GM12878 (cell line): ENCODE measurements at regions not wholly inside any gene's neighbourhood (a gene's known extent, or its start where the extent isn't known, plus 50 kb on each side); places are given as distances from the start of the nearest gene placed in this dataset.

Source experiments
- ATAC-seq: fragments of 200-7000 bp; cut with Tn5 transposase; 3 replicates; pipeline ENCODE4 v1.9.1; 2020; ENCODE audit warnings: mild to moderate bottlenecking, moderate library complexity
- BruUV-seq: library from RNA; stranded (reverse); fragments of 400-500 nt; replicated peaks from 2 replicates; lab custom pipeline; 2021; lab: Mats Ljungman, UMichigan
- CTCF ChIA-PET: fragments of 300-600 bp; sonication (Branson Sonifier 250); formaldehyde crosslinking; extraction: SDS; loops from one replicate; lab custom pipeline; 2021; ENCODE audit warnings: inconsistent platforms; lab: Yijun Ruan, JAX
- POLR2A ChIA-PET: fragments of 350-600 bp; formaldehyde crosslinking; extraction: SDS; loops from one replicate; lab custom pipeline; 2021; ENCODE audit warnings: inconsistent platforms; lab: Charles Lee
- RAD21 ChIA-PET: fragments of 300-600 bp; sonication (Branson Sonifier 250); formaldehyde crosslinking; loops from one replicate; lab custom pipeline; 2023; ENCODE audit warnings: antibody characterized with exemption; ENCODE audit not compliant: unreplicated experiment; lab: Charles Lee
- SMC1A ChIA-PET: fragments of 300-600 bp; sonication (Branson Sonifier 250); formaldehyde crosslinking; loops from one replicate; lab custom pipeline; 2023; ENCODE audit not compliant: unreplicated experiment, uncharacterized antibody; lab: Charles Lee
- DNase-seq: peaks from one replicate; pipeline ENCODE4 v3.0.0-alpha.2; 2011; ENCODE audit warnings: low read depth, low spot score
- FAIRE-seq: peaks from 3 replicates; lab custom pipeline; 2011; peaks lifted over from hg19 to GRCh38; lab: Jason Lieb, UNC
- H2AFZ ChIP-seq: 2 replicates; pipeline ENCODE4 v1.6.0; 2011; ENCODE audit warnings: low read depth, low read length, control low read depth; ENCODE audit not compliant: control insufficient read depth
- H3K27ac ChIP-seq: 2 replicates; pipeline ENCODE4 v1.5.1; 2011; ENCODE audit warnings: control low read depth; ENCODE audit not compliant: control insufficient read depth, insufficient read depth
- H3K27me3 ChIP-seq, 2 experiments: replicated peaks in 1 of 2; 2 replicates each; pipeline versions ENCODE4 v1.6.0 to v1.6.1; 2011; ENCODE audit warnings: low read length in 1 of 2; ENCODE audit not compliant: control insufficient read depth in 2 of 2, insufficient read depth in 2 of 2
- H3K36me3 ChIP-seq, 2 experiments: 2 replicates each; pipeline ENCODE4 v1.5.1; 2011; ENCODE audit warnings: low read length in 1 of 2; ENCODE audit not compliant: control insufficient read depth in 2 of 2, insufficient read depth in 2 of 2
- H3K4me1 ChIP-seq: 2 replicates; pipeline ENCODE4 v1.6.1; 2011; ENCODE audit warnings: mild to moderate bottlenecking, low read length, moderate library complexity, mixed read lengths; ENCODE audit not compliant: control insufficient read depth, insufficient read depth
- H3K4me2 ChIP-seq: 2 replicates; pipeline ENCODE4 v1.6.0; 2011; ENCODE audit warnings: control low read depth; ENCODE audit not compliant: control insufficient read depth, insufficient read depth
- H3K4me3 ChIP-seq: fragments of 200-600 bp; sonication (generic); 2 replicates; pipeline ENCODE4 v1.5.1; 2016
- H3K79me2 ChIP-seq: 2 replicates; pipeline ENCODE4 v1.6.0; 2011; ENCODE audit warnings: low read length; ENCODE audit not compliant: control insufficient read depth, insufficient read depth
- H3K9ac ChIP-seq: 2 replicates; pipeline ENCODE4 v1.8.0; 2011; ENCODE audit warnings: low read length, control low read depth, mixed read lengths; ENCODE audit not compliant: control insufficient read depth, insufficient read depth
- H3K9me3 ChIP-seq: replicated peaks from 3 replicates; pipeline ENCODE4 v1.5.1; 2011; ENCODE audit warnings: mild to moderate bottlenecking, low read length; ENCODE audit not compliant: control insufficient read depth, insufficient read depth
- H4K20me1 ChIP-seq: 2 replicates; pipeline ENCODE4 v1.6.0; 2011; ENCODE audit not compliant: control insufficient read depth, insufficient read depth
- BACH1 ChIP-seq: fragments of 450-650 bp; IDR thresholded peaks from 2 replicates; pipeline ENCODE4 v1.6.1; 2017; ENCODE audit warnings: mild to moderate bottlenecking, borderline replicate concordance
- BHLHE40 ChIP-seq, 2 experiments: fragments of 450-650 bp in 1 of 2; IDR thresholded peaks; 2 replicates each; pipeline ENCODE4 v1.6.1; 2011 to 2017; ENCODE audit warnings: low read depth in 2 of 2, borderline replicate concordance in 1 of 2, improper control_type of control experiment in 1 of 2, low read length in 1 of 2, mild to moderate bottlenecking in 1 of 2
- EED ChIP-seq: sonication (generic); IDR thresholded peaks from 2 replicates; pipeline ENCODE4 v1.6.1; 2016; ENCODE audit warnings: antibody characterized with exemption, low read depth
- NFIC ChIP-seq: IDR thresholded peaks from 2 replicates; pipeline ENCODE4 v1.6.1; 2012; ENCODE audit warnings: low read depth, mild to moderate bottlenecking, inconsistent platforms, low read length, moderate library complexity
- NFXL1 ChIP-seq: fragments of 450-650 bp; IDR thresholded peaks from 2 replicates; pipeline ENCODE4 v1.6.1; 2017; ENCODE audit warnings: antibody characterized with exemption, mild to moderate bottlenecking, borderline replicate concordance
- NR2C1 ChIP-seq: fragments of 450-650 bp; IDR thresholded peaks from 2 replicates; pipeline ENCODE4 v1.6.1; 2017; ENCODE audit warnings: antibody characterized with exemption, mild to moderate bottlenecking, moderate library complexity
- SREBF1 ChIP-seq: IDR thresholded peaks from 2 replicates; pipeline ENCODE4 v1.6.1; 2012; ENCODE audit warnings: mild to moderate bottlenecking, low read length
- SUPT20H ChIP-seq: IDR thresholded peaks from 2 replicates; pipeline ENCODE4 v1.6.1; 2011; ENCODE audit warnings: low read depth, mild to moderate bottlenecking, low read length, moderate library complexity, borderline replicate concordance; ENCODE audit not compliant: control insufficient read depth
- ZNF207 ChIP-seq: fragments of 450-650 bp; IDR thresholded peaks from 2 replicates; pipeline ENCODE4 v1.6.1; 2014; ENCODE audit warnings: antibody characterized with exemption, mild to moderate bottlenecking, borderline replicate concordance
- ZNF217 ChIP-seq: fragments of 450-650 bp; IDR thresholded peaks from 2 replicates; pipeline ENCODE4 v1.6.1; 2017; ENCODE audit warnings: antibody characterized with exemption, mild to moderate bottlenecking
- WGBS: methylation state at CpG from one replicate; pipeline ENCODE4 v1.1.6; 2016; ENCODE audit warnings: low lambda C conversion rate; ENCODE audit not compliant: insufficient replicate concordance, insufficient coverage; ENCODE audit errors: missing lambda C conversion rate; 5-methylcytosine and 5-hydroxymethylcytosine counted together
- in situ Hi-C: fragments of 300-500 bp; cut with MboI; formaldehyde crosslinking; loops from 9 replicates; pipeline ENCODE4 v1.14.3; 2018; ENCODE audit warnings: mixed read lengths
- intact Hi-C: fragments of 100-400 bp; cut with micrococcal nuclease; formaldehyde crosslinking; loops from one replicate; pipeline ENCODE4 v1.14.2; 2022; ENCODE audit not compliant: unreplicated experiment
- TF ChIP-seq, protein P1 (sequence below): fragments of 450-650 bp; IDR thresholded peaks from 2 replicates; pipeline ENCODE4 v1.6.1; 2016; ENCODE audit warnings: mild to moderate bottlenecking
- TF ChIP-seq, protein P2 (sequence below): fragments of 450-650 bp; IDR thresholded peaks from 2 replicates; pipeline ENCODE4 v1.6.1; 2018; ENCODE audit warnings: mild to moderate bottlenecking, low read depth, moderate library complexity; ENCODE audit not compliant: partially characterized antibody
- TF ChIP-seq, protein P3 (sequence below): fragments of 450-650 bp; IDR thresholded peaks from 2 replicates; pipeline ENCODE4 v1.6.1; 2017; ENCODE audit warnings: mild to moderate bottlenecking, low read depth, inconsistent platforms; ENCODE audit not compliant: poor library complexity, severe bottlenecking
- TF ChIP-seq, protein P4 (sequence below): IDR thresholded peaks from 2 replicates; pipeline ENCODE4 v1.6.1; 2012; ENCODE audit warnings: mild to moderate bottlenecking, low read depth, low read length

DNA sequence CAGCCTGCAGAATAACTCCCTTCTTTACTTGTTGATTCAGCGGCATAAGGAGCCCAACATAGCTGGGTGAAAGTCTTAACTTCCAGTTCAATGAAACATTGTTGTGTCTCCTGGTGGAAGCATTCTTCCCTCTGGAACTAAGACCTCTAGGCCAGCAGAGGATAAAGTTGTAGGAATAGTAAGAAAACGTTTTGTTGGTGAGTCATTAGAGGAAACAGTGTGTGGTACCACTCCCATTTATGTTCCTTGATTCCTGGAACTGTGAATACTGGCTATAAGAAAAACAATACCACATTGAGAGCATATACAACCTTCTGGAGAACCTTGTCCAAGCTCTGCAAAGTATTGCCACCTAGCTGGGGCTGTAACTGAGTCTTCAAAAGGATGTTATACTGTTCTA is 737.4 kb upstream of the ZP4 start:
- POLR2A ChIA-PET = no interaction called here
- WGBS = 23% methylated on average over 2 of the region's 2 CpGs
- CTCF ChIA-PET = no interaction called here

More for the DNA sequence above, 737.4 kb upstream of the ZP4 start:
- FAIRE-seq (no peak), DNase-seq (no peak), ATAC-seq (no peak)
- Histone ChIP-seq H4K20me1 (no peaks in the 10 kb centered on the region), H3K4me2 (no peak overlapping the region), H3K27me3 (no peaks in the 10 kb centered on the region), H3K4me1 (no peaks in the 10 kb centered on the region), H3K9me3 (no peaks in the 10 kb centered on the region), H3K4me3 (no peak overlapping the region), H3K79me2 (no peaks in the 10 kb centered on the region), H3K36me3 (no peaks in the 10 kb centered on the region), H2AFZ (no peak overlapping the region), H3K27ac (no peak overlapping the region), H3K9ac (no peak overlapping the region)
- ChIA-PET RAD21 (interaction anchor here (0.5 kb wide), 1 partner anchor 124 kb away, joined by 3 read pairs; no protein-coding TSS in a partner anchor), SMC1A (no interaction called here)
- intact Hi-C loops (no loop called here), in situ Hi-C loops (no loop called here)
- BruUV-seq = no TSS peak
- TF ChIP-seq ZNF207 = no peak
- no peak for TF ChIP-seq SREBF1
- no peak for TF ChIP-seq NR2C1
- no peak for TF ChIP-seq ZNF217
- TF ChIP-seq, protein P1, sequence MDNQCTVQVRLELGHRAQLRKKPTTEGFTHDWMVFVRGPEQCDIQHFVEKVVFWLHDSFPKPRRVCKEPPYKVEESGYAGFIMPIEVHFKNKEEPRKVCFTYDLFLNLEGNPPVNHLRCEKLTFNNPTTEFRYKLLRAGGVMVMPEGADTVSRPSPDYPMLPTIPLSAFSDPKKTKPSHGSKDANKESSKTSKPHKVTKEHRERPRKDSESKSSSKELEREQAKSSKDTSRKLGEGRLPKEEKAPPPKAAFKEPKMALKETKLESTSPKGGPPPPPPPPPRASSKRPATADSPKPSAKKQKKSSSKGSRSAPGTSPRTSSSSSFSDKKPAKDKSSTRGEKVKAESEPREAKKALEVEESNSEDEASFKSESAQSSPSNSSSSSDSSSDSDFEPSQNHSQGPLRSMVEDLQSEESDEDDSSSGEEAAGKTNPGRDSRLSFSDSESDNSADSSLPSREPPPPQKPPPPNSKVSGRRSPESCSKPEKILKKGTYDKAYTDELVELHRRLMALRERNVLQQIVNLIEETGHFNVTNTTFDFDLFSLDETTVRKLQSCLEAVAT = no peak
- no peak for TF ChIP-seq NFIC
- TF ChIP-seq, protein P2, sequence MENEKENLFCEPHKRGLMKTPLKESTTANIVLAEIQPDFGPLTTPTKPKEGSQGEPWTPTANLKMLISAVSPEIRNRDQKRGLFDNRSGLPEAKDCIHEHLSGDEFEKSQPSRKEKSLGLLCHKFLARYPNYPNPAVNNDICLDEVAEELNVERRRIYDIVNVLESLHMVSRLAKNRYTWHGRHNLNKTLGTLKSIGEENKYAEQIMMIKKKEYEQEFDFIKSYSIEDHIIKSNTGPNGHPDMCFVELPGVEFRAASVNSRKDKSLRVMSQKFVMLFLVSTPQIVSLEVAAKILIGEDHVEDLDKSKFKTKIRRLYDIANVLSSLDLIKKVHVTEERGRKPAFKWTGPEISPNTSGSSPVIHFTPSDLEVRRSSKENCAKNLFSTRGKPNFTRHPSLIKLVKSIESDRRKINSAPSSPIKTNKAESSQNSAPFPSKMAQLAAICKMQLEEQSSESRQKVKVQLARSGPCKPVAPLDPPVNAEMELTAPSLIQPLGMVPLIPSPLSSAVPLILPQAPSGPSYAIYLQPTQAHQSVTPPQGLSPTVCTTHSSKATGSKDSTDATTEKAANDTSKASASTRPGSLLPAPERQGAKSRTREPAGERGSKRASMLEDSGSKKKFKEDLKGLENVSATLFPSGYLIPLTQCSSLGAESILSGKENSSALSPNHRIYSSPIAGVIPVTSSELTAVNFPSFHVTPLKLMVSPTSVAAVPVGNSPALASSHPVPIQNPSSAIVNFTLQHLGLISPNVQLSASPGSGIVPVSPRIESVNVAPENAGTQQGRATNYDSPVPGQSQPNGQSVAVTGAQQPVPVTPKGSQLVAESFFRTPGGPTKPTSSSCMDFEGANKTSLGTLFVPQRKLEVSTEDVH = no peak
- TF ChIP-seq, protein P3, sequence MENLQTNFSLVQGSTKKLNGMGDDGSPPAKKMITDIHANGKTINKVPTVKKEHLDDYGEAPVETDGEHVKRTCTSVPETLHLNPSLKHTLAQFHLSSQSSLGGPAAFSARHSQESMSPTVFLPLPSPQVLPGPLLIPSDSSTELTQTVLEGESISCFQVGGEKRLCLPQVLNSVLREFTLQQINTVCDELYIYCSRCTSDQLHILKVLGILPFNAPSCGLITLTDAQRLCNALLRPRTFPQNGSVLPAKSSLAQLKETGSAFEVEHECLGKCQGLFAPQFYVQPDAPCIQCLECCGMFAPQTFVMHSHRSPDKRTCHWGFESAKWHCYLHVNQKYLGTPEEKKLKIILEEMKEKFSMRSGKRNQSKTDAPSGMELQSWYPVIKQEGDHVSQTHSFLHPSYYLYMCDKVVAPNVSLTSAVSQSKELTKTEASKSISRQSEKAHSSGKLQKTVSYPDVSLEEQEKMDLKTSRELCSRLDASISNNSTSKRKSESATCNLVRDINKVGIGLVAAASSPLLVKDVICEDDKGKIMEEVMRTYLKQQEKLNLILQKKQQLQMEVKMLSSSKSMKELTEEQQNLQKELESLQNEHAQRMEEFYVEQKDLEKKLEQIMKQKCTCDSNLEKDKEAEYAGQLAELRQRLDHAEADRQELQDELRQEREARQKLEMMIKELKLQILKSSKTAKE = no peak
- TF ChIP-seq NFXL1 = no peak
- TF ChIP-seq, protein P4, sequence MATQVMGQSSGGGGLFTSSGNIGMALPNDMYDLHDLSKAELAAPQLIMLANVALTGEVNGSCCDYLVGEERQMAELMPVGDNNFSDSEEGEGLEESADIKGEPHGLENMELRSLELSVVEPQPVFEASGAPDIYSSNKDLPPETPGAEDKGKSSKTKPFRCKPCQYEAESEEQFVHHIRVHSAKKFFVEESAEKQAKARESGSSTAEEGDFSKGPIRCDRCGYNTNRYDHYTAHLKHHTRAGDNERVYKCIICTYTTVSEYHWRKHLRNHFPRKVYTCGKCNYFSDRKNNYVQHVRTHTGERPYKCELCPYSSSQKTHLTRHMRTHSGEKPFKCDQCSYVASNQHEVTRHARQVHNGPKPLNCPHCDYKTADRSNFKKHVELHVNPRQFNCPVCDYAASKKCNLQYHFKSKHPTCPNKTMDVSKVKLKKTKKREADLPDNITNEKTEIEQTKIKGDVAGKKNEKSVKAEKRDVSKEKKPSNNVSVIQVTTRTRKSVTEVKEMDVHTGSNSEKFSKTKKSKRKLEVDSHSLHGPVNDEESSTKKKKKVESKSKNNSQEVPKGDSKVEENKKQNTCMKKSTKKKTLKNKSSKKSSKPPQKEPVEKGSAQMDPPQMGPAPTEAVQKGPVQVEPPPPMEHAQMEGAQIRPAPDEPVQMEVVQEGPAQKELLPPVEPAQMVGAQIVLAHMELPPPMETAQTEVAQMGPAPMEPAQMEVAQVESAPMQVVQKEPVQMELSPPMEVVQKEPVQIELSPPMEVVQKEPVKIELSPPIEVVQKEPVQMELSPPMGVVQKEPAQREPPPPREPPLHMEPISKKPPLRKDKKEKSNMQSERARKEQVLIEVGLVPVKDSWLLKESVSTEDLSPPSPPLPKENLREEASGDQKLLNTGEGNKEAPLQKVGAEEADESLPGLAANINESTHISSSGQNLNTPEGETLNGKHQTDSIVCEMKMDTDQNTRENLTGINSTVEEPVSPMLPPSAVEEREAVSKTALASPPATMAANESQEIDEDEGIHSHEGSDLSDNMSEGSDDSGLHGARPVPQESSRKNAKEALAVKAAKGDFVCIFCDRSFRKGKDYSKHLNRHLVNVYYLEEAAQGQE = no peak
- no peak for TF ChIP-seq BACH1
- TF ChIP-seq SUPT20H = no peak
- no peak for TF ChIP-seq EED
- TF ChIP-seq BHLHE40 (IDR thresholded peaks at IDR 0.05; ENCODE audit: borderline replicate concordance in 1 of 2, low read depth in 2 of 2, low read length in 1 of 2) = no peak
